ENCODE measurements at regions not wholly inside any gene's neighbourhood (a gene's known extent, or its start where the extent isn't known, plus 50 kb on each side); places are given as distances from the start of the nearest gene placed in this dataset.

- no peak overlapping the region for H3K27ac ChIP-seq
- no peaks in the 10 kb centered on the region for H3K36me3 ChIP-seq
- H3K4me1 ChIP-seq = no peaks in the 10 kb centered on the region
- ATAC-seq = no peak
- no peaks in the 10 kb centered on the region for H3K9me3 ChIP-seq
- H3K27me3 ChIP-seq = no peaks in the 10 kb centered on the region
- WGBS, 2 donors (ENCODE audit: low coverage in 1 of 2) = 80% methylated on average over 2 of the region's 2 CpGs; no CpG with 5 or more reads in 1 of the 2 donors
- H3K4me3 ChIP-seq = no peak overlapping the region
- TF ChIP-seq, protein P1, sequence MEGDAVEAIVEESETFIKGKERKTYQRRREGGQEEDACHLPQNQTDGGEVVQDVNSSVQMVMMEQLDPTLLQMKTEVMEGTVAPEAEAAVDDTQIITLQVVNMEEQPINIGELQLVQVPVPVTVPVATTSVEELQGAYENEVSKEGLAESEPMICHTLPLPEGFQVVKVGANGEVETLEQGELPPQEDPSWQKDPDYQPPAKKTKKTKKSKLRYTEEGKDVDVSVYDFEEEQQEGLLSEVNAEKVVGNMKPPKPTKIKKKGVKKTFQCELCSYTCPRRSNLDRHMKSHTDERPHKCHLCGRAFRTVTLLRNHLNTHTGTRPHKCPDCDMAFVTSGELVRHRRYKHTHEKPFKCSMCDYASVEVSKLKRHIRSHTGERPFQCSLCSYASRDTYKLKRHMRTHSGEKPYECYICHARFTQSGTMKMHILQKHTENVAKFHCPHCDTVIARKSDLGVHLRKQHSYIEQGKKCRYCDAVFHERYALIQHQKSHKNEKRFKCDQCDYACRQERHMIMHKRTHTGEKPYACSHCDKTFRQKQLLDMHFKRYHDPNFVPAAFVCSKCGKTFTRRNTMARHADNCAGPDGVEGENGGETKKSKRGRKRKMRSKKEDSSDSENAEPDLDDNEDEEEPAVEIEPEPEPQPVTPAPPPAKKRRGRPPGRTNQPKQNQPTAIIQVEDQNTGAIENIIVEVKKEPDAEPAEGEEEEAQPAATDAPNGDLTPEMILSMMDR (IDR thresholded peaks at IDR 0.05) = no peak
- TF ChIP-seq POLR2A (IDR thresholded peaks at IDR 0.05) = no peak
- TF ChIP-seq EP300 (IDR thresholded peaks at IDR 0.05) = no peak
- no peak for TF ChIP-seq POLR2AphosphoS5 (IDR thresholded peaks at IDR 0.05)
Measured at GRCh38 chr14:46499521-46499920, 152.1 kb downstream of the RPL10L start.

- TF ChIP-seq POLR2AphosphoS5 (IDR thresholded peaks at IDR 0.05) = no peak
- TF ChIP-seq POLR2A (IDR thresholded peaks at IDR 0.05) = no peak
- no peak for TF ChIP-seq EP300 (IDR thresholded peaks at IDR 0.05)
- TF ChIP-seq, protein P1 (IDR thresholded peaks at IDR 0.05) = no peak
- Histone ChIP-seq H3K36me3 (no peaks in the 10 kb centered on the region), H3K27ac (no peak overlapping the region), H3K9me3 (no peaks in the 10 kb centered on the region), H3K4me1 (no peaks in the 10 kb centered on the region), H3K4me3 (no peak overlapping the region), H3K27me3 (no peaks in the 10 kb centered on the region)
- 40 to 80% methylated on average over 1 of the region's 1 CpG for WGBS, 2 donors (ENCODE audit: low coverage in 1 of 2)
- ATAC-seq = no peak
Measured at GRCh38 chr14:46496409-46496808, 155.2 kb downstream of the RPL10L start.

DNA sequence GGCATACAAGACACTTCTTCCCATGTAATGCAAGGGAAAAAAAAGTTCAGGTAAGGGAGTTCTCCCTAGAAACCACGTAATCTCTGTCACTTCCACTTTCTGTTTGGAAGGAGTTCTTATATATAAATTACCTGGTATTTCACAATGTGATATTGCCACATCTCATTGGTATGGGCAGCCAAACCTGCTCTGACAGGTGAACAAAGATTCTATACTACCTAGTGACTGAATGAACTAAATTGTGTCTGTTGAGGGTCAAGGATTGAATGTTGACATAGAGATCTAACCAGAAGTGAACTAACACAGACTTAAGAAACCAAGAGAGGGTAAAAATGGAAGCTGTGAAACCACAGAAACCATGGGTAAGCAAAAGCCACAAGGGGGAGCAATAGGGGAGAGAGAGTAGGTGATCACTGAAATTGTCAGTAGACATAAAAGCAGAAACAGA is 161.3 kb downstream of the RPL10L start:
- WGBS, 2 donors (ENCODE audit: low coverage in 1 of 2) = 63 to 88% methylated on average over 1 of the region's 1 CpG
- H3K9me3 ChIP-seq = no peaks in the 10 kb centered on the region
- H3K27me3 ChIP-seq = no peaks in the 10 kb centered on the region
- no peak for ATAC-seq
- TF ChIP-seq, protein P1 (IDR thresholded peaks at IDR 0.05) = no peak
- TF ChIP-seq EP300 (IDR thresholded peaks at IDR 0.05) (no peak), POLR2AphosphoS5 (IDR thresholded peaks at IDR 0.05) (no peak), POLR2A (IDR thresholded peaks at IDR 0.05) (no peak)
- H3K4me1 ChIP-seq = no peaks in the 10 kb centered on the region
- H3K27ac ChIP-seq = no peak overlapping the region
- H3K4me3 ChIP-seq = no peak overlapping the region
- no peaks in the 10 kb centered on the region for H3K36me3 ChIP-seq

- 84 to 89% methylated on average over 4 to 5 of the region's 5 CpGs for WGBS, 2 donors (ENCODE audit: low coverage in 1 of 2)
- Histone ChIP-seq H3K27me3 (no peaks in the 10 kb centered on the region), H3K4me3 (no peak overlapping the region), H3K9me3 (no peaks in the 10 kb centered on the region), H3K4me1 (no peaks in the 10 kb centered on the region), H3K27ac (no peak overlapping the region), H3K36me3 (no peaks in the 10 kb centered on the region)
- no peak for ATAC-seq
- TF ChIP-seq POLR2AphosphoS5 (IDR thresholded peaks at IDR 0.05) = no peak
- no peak for TF ChIP-seq EP300 (IDR thresholded peaks at IDR 0.05)
- TF ChIP-seq, protein P1 (IDR thresholded peaks at IDR 0.05) = no peak
- TF ChIP-seq POLR2A (IDR thresholded peaks at IDR 0.05) = no peak
Measured at GRCh38 chr14:46488374-46488773, 163.2 kb downstream of the RPL10L start.

GRCh38 chr14:46487582-46488350 is 163.8 kb downstream of the RPL10L start:
- no peaks in the 10 kb centered on the region for H3K4me1 ChIP-seq
- H3K27me3 ChIP-seq = no peaks in the 10 kb centered on the region
- H3K36me3 ChIP-seq = no peaks in the 10 kb centered on the region
- TF ChIP-seq, protein P1 (IDR thresholded peaks at IDR 0.05) = no peak
- no peak for TF ChIP-seq POLR2AphosphoS5 (IDR thresholded peaks at IDR 0.05)
- no peak for TF ChIP-seq EP300 (IDR thresholded peaks at IDR 0.05)
- no peak for TF ChIP-seq POLR2A (IDR thresholded peaks at IDR 0.05)
- no peak for ATAC-seq
- no peak overlapping the region for H3K27ac ChIP-seq
- 86 to 97% methylated on average over 4 to 10 of the region's 10 CpGs for WGBS, 2 donors (ENCODE audit: low coverage in 1 of 2)
- H3K4me3 ChIP-seq = no peak overlapping the region
- no peaks in the 10 kb centered on the region for H3K9me3 ChIP-seq
